ENCODE measurements at regions not wholly inside any gene's neighbourhood (a gene's known extent, or its start where the extent isn't known, plus 50 kb on each side); places are given as distances from the start of the nearest gene placed in this dataset.

DNA sequence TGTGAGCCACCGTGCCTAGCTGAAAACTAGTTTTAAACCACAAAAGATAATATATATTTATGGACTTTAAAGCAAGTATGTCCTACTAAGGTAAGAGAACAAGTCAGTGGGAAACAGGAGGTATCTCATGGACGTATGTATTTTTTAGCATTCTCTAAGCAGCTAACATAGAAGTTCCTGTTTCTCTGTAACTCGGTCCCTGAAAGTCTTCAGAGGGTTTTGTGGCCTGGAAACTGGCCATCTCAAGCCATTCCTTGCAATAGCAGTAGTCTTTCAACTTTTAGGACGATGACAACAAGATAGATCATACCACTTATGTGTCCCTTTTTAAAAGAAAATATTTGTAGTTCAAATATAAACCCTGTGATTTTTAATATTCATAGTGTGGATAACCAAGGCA lies 95.6 kb upstream of the RALGAPA2 start:
- Histone ChIP-seq H3K9me3 (no peaks in the 10 kb centered on the region), H3K36me3 (no peaks in the 10 kb centered on the region), H3K4me3 (no peak overlapping the region), H3K27me3 (no peaks in the 10 kb centered on the region), H3K27ac (no peak overlapping the region), H3K4me1 (no peaks in the 10 kb centered on the region), H3K9ac (ENCODE audit: low read depth in 2 of 2, low read length in 2 of 2) (no peak overlapping the region)
- intact Hi-C loops (cut with DNase I) = no loop called here
- no peak for DNase-seq
- TF ChIP-seq, protein P1, sequence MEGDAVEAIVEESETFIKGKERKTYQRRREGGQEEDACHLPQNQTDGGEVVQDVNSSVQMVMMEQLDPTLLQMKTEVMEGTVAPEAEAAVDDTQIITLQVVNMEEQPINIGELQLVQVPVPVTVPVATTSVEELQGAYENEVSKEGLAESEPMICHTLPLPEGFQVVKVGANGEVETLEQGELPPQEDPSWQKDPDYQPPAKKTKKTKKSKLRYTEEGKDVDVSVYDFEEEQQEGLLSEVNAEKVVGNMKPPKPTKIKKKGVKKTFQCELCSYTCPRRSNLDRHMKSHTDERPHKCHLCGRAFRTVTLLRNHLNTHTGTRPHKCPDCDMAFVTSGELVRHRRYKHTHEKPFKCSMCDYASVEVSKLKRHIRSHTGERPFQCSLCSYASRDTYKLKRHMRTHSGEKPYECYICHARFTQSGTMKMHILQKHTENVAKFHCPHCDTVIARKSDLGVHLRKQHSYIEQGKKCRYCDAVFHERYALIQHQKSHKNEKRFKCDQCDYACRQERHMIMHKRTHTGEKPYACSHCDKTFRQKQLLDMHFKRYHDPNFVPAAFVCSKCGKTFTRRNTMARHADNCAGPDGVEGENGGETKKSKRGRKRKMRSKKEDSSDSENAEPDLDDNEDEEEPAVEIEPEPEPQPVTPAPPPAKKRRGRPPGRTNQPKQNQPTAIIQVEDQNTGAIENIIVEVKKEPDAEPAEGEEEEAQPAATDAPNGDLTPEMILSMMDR (IDR thresholded peaks at IDR 0.05) = no peak

DNA sequence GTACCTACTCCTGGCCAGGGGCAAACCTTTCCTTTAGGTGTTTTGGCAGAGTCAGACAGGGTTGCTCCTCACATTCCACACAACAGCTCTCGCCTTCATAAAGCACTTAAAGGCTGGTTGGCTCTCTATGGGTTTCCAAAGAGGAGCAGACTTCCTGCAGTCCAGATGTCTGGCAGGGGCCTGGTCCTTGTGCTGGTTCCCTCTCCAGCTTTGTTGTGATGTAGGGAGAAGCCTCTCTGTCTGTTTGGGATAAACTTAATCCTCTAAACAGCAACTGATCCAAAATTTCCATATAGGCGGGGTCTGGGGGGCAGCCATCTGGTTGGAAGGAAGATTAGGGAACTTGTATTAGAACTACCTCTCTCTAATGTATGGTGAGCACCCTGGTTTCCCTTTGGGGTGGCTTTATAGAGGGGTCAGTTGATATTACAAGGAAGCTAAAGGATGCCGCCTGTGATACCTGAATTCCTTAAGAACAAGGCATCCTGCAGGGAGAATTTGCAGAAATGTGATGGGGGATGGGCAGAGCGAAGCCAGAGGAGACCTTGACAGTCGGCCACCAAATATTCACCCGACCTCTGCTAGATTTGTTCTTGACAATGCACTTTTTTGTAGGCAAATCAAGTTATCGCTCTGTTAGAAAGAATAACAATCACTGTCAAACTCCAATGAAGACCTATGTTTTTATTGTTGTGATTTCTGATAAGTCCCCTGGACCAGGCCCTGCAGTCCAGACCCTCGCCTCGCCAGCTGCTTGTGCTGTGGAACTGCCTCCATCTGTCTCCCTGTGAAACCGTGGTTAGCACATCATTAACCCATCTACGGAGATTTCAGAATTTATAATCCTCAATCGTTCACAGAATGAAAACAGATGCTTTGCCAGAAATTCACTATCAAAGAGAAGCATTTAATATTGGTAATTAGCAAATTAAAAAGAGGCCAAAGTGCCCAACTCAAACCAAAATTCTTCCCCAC lies 94.0 kb upstream of the RALGAPA2 start:
- TF ChIP-seq, protein P1 (IDR thresholded peaks at IDR 0.05) = no peak
- Histone ChIP-seq H3K4me3 (no peak overlapping the region), H3K9me3 (no peaks in the 10 kb centered on the region)

DNA sequence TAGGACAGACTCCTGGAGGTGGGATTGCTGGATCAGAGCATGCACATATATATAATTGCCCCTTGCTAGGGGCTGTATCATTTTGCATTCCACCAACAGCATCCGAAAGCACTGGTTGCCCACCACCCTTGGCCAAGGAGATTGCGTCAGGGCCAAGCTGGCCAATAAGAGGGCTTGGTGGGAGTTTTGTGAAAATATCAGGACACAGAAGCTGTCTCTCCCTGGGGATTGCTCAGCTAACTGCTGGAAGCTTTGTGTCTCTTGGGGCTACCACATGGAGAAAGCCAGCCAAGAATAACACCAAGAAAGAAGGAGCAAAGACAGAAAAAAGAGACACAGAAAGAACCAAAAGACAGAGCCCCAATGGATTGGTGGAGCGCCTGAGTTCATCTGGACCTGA lies 90.6 kb upstream of the RALGAPA2 start:
- intact Hi-C loops (cut with DNase I) = no loop called here

More for the DNA sequence above, 94.0 kb upstream of the RALGAPA2 start:
- Histone ChIP-seq H3K36me3 (no peaks in the 10 kb centered on the region), H3K27me3 (no peaks in the 10 kb centered on the region), H3K27ac (no peak overlapping the region), H3K4me1 (no peaks in the 10 kb centered on the region), H3K9ac (ENCODE audit: low read depth in 2 of 2, low read length in 2 of 2) (no peak overlapping the region)
- no peak for DNase-seq
- intact Hi-C loops (cut with DNase I) = no loop called here

DNA sequence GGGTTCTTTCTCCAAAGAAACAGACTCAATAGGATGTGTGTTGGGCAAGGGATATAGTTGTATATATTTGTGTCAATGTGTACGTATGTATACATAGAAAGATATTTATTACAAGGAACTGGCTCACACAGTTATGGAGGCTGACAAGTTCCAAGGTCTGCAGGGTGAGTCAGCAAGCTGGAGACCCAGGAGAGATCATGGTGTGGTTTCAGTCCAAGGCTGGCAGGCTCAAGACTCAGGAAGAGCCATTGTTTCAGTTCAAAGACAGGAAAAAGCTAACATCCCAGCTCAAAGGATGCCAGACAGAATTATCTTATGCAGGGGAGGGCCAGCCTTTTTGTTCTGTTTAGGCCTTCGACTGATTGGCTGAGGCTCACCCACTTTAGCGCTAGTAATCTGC lies 89.9 kb upstream of the RALGAPA2 start:
- DNase-seq = no peak
- TF ChIP-seq, protein P1 (IDR thresholded peaks at IDR 0.05) = no peak
- Histone ChIP-seq H3K27ac (no peak overlapping the region), H3K4me1 (no peaks in the 10 kb centered on the region), H3K9me3 (no peaks in the 10 kb centered on the region), H3K9ac (ENCODE audit: low read depth in 2 of 2, low read length in 2 of 2) (no peak overlapping the region), H3K36me3 (no peaks in the 10 kb centered on the region), H3K4me3 (no peak overlapping the region), H3K27me3 (no peaks in the 10 kb centered on the region)
- intact Hi-C loops (cut with DNase I) = no loop called here

More for the DNA sequence above, 90.6 kb upstream of the RALGAPA2 start:
- Histone ChIP-seq H3K27me3 (no peaks in the 10 kb centered on the region), H3K4me1 (no peaks in the 10 kb centered on the region), H3K27ac (no peak overlapping the region), H3K4me3 (no peak overlapping the region), H3K36me3 (no peaks in the 10 kb centered on the region), H3K9me3 (no peaks in the 10 kb centered on the region), H3K9ac (ENCODE audit: low read depth in 2 of 2, low read length in 2 of 2) (no peak overlapping the region)
- TF ChIP-seq, protein P1 (IDR thresholded peaks at IDR 0.05) = no peak
- no peak for DNase-seq

DNA sequence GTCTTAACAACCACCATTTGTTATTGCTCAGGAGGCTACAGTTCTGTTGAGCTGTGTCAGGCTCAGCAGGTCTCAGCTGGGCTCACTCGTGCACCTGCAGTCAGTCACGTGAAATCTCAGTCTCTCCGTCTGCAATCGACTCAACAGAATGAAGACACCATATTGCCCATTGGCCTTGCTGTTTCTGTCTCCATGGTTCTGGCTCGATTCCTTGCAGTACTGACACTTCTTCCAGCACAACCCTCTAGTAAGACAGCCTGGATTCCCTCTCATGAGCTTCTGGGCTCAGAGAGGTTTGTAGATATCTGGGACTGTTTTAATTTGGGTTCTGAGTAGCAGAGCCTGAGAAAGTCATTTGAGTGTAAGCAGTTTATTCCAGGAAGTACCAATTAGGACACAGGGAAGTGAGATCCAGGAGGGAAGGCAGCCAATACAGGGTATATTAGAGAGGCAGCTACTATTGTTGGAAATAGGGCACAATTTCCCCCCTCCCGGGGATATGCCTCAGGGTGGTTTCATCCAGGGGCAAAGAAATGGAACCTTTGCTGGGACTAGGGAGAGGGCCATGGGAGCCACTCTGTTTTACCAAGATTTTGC lies 87.4 kb upstream of the RALGAPA2 start:
- Histone ChIP-seq H3K4me3 (no peak overlapping the region), H3K27me3 (no peaks in the 10 kb centered on the region), H3K27ac (no peak overlapping the region), H3K9me3 (no peaks in the 10 kb centered on the region), H3K36me3 (no peaks in the 10 kb centered on the region), H3K4me1 (no peaks in the 10 kb centered on the region), H3K9ac (ENCODE audit: low read depth in 2 of 2, low read length in 2 of 2) (no peak overlapping the region)
- no peak for DNase-seq
- intact Hi-C loops (cut with DNase I) = no loop called here
- TF ChIP-seq, protein P1 (IDR thresholded peaks at IDR 0.05) = no peak

Measured in colonic mucosa (tissue), 4 donors.